ENCODE measurements at regions not wholly inside any gene's neighbourhood (a gene's known extent, or its start where the extent isn't known, plus 50 kb on each side); places are given as distances from the start of the nearest gene placed in this dataset.

GRCh38 chr3:168796339-168796738, 700.6 kb upstream of the GOLIM4 start:
- TF ChIP-seq CTCF (conservative IDR thresholded peaks at IDR 0.05) (no peak), ZFX (IDR thresholded peaks at IDR 0.05) (no peak)
